ENCODE measurements at regions not wholly inside any gene's neighbourhood (a gene's known extent, or its start where the extent isn't known, plus 50 kb on each side); places are given as distances from the start of the nearest gene placed in this dataset.

GRCh38 chr2:88813612-88814011 lies 122.1 kb downstream of the RPIA start:
- TF ChIP-seq CTCF (IDR thresholded peaks at IDR 0.05 in 4 of 5, conservative IDR thresholded peaks at IDR 0.05 in 1 of 5) (no peak), POLR2A (IDR thresholded peaks at IDR 0.05) (no peak)

Data from gastrocnemius medialis (tissue), 4 donors.